ENCODE measurements at regions not wholly inside any gene's neighbourhood (a gene's known extent, or its start where the extent isn't known, plus 50 kb on each side); places are given as distances from the start of the nearest gene placed in this dataset.

- TF ChIP-seq EZH2 (IDR thresholded peaks at IDR 0.05): no peak
- TF ChIP-seq, protein P1, sequence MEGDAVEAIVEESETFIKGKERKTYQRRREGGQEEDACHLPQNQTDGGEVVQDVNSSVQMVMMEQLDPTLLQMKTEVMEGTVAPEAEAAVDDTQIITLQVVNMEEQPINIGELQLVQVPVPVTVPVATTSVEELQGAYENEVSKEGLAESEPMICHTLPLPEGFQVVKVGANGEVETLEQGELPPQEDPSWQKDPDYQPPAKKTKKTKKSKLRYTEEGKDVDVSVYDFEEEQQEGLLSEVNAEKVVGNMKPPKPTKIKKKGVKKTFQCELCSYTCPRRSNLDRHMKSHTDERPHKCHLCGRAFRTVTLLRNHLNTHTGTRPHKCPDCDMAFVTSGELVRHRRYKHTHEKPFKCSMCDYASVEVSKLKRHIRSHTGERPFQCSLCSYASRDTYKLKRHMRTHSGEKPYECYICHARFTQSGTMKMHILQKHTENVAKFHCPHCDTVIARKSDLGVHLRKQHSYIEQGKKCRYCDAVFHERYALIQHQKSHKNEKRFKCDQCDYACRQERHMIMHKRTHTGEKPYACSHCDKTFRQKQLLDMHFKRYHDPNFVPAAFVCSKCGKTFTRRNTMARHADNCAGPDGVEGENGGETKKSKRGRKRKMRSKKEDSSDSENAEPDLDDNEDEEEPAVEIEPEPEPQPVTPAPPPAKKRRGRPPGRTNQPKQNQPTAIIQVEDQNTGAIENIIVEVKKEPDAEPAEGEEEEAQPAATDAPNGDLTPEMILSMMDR (IDR thresholded peaks at IDR 0.05): no peak
- no peak for TF ChIP-seq EZH2phosphoT487 (IDR thresholded peaks at IDR 0.05)
Measured at GRCh38 chr3:166498446-166498845, 661.2 kb upstream of the BCHE start.
